K562 (cell line): ENCODE measurements at regions not wholly inside any gene's neighbourhood (a gene's known extent, or its start where the extent isn't known, plus 50 kb on each side); places are given as distances from the start of the nearest gene placed in this dataset.

ENCODE experiments used
- ATAC-seq: fragments of 200-7000 bp; cut with Tn5 transposase; 3 replicates; pipeline ENCODE4 v1.9.1; 2020; ENCODE audit warnings: moderate library complexity
- BruUV-seq: library from RNA; stranded (reverse); fragments of 400-500 nt; replicated peaks from 2 replicates; lab custom pipeline; 2021; lab: Mats Ljungman, UMichigan
- CTCF ChIA-PET: fragments of 300-600 bp; formaldehyde crosslinking; extraction: SDS; loops from one replicate; lab custom pipeline; 2021; ENCODE audit warnings: low intra/inter-chr PET ratio; lab: Yijun Ruan, JAX
- POLR2A ChIA-PET: fragments of 300-600, 350-650 bp; sonication (Branson Sonifier 250); formaldehyde crosslinking; extraction: SDS; loops from one replicate; lab custom pipeline; 2021; ENCODE audit warnings: antibody characterized with exemption, inconsistent platforms; lab: Yijun Ruan, JAX
- DNase-seq, 4 experiments: peaks; one replicate each; pipeline versions ENCODE4 v3.0.0 to v3.0.0-alpha.2; 2011 to 2018; ENCODE audit warnings: low spot score in 3 of 4, mixed read lengths in 3 of 4; ENCODE audit errors: extremely low read depth in 1 of 4
- FAIRE-seq: peaks from 2 replicates; lab custom pipeline; 2011; peaks lifted over from hg19 to GRCh38; lab: Jason Lieb, UNC
- H2AFZ ChIP-seq: 2 replicates; pipeline ENCODE4 v1.6.0; 2011; ENCODE audit warnings: low read depth, low read length, control low read depth, inconsistent platforms
- H3K27ac ChIP-seq: fragments of 200-600 bp; 3 replicates; pipeline ENCODE4 v1.8.0; 2011; ENCODE audit warnings: low read depth, mild to moderate bottlenecking, control low read depth, inconsistent platforms, low read length, moderate library complexity, mixed read lengths; ENCODE audit errors: extremely low read depth
- H3K27me3 ChIP-seq, 2 experiments: fragments of 300-600 bp in 1 of 2; 2 replicates in 1 of 2; 3 replicates in 1 of 2; pipeline versions ENCODE4 v1.6.0 to v1.8.0; 2011; ENCODE audit warnings: inconsistent platforms in 2 of 2, low read length in 2 of 2, mild to moderate bottlenecking in 1 of 2, mixed read lengths in 1 of 2, moderate library complexity in 1 of 2; ENCODE audit not compliant: control insufficient read depth in 2 of 2, insufficient read depth in 2 of 2
- H3K36me3 ChIP-seq: fragments of 300-600 bp; 3 replicates; pipeline ENCODE4 v1.8.0; 2011; ENCODE audit warnings: mild to moderate bottlenecking, low read length, inconsistent platforms; ENCODE audit not compliant: control insufficient read depth, insufficient read depth
- H3K4me1 ChIP-seq, 2 experiments: fragments of 200-600 bp in 1 of 2; replicated peaks in 1 of 2; 2 replicates in 1 of 2; 3 replicates in 1 of 2; pipeline versions ENCODE4 v1.5.1 to v1.8.0; 2011; ENCODE audit warnings: inconsistent platforms in 2 of 2, low read length in 2 of 2, mild to moderate bottlenecking in 1 of 2, mixed read lengths in 1 of 2, moderate library complexity in 1 of 2; ENCODE audit not compliant: control insufficient read depth in 2 of 2, insufficient read depth in 2 of 2
- H3K4me2 ChIP-seq: 2 replicates; pipeline ENCODE4 v1.6.1; 2011; ENCODE audit warnings: low read length, control low read depth, inconsistent platforms, mixed read lengths; ENCODE audit not compliant: insufficient read depth
- H3K4me3 ChIP-seq: fragments of 200-600 bp; sonication (generic), shearing (Covaris generic); 2 replicates; pipeline ENCODE4 v1.5.1; 2016; ENCODE audit warnings: control low read depth, inconsistent platforms
- H3K79me2 ChIP-seq: fragments of 200-600 bp; 3 replicates; pipeline ENCODE4 v1.8.0; 2011; ENCODE audit warnings: low read length, inconsistent platforms; ENCODE audit not compliant: control insufficient read depth, insufficient read depth
- H3K9ac ChIP-seq, 2 experiments: 2 replicates each; pipeline versions ENCODE4 v1.6.0 to v1.6.1; 2011; ENCODE audit warnings: low read depth in 2 of 2, low read length in 2 of 2, control low read depth in 1 of 2, inconsistent platforms in 1 of 2, mild to moderate bottlenecking in 1 of 2, mixed read lengths in 1 of 2; ENCODE audit not compliant: insufficient read depth in 1 of 2
- H3K9me1 ChIP-seq: one replicate; pipeline ENCODE4 v1.6.0; 2011; ENCODE audit warnings: inconsistent platforms, mild to moderate bottlenecking, low read length, moderate library complexity; ENCODE audit not compliant: control insufficient read depth, insufficient read depth
- H3K9me3 ChIP-seq: replicated peaks from 2 replicates; pipeline ENCODE4 v1.5.1; 2011; ENCODE audit warnings: low read depth, low read length, inconsistent platforms; ENCODE audit not compliant: control insufficient read depth, insufficient read depth
- H4K20me1 ChIP-seq: replicated peaks from 2 replicates; pipeline ENCODE4 v1.6.1; 2011; ENCODE audit warnings: low read length, inconsistent platforms, mixed read lengths; ENCODE audit not compliant: control insufficient read depth, insufficient read depth
- ELF4 ChIP-seq: fragments of 450-650 bp; formaldehyde crosslinking; IDR thresholded peaks from 2 replicates; pipeline ENCODE4 v1.4.0; 2022; ENCODE audit warnings: missing genetic modification characterization
- NELFE ChIP-seq: IDR thresholded peaks from 2 replicates; pipeline ENCODE4 v1.6.1; 2011; ENCODE audit warnings: mild to moderate bottlenecking; ENCODE audit not compliant: insufficient read depth, insufficient read length
- PHF8 ChIP-seq: fragments of 200-600 bp; sonication (generic); IDR thresholded peaks from 2 replicates; pipeline ENCODE4 v1.6.1; 2012; ENCODE audit warnings: mixed run types, mild to moderate bottlenecking, inconsistent platforms, low read length, moderate library complexity, borderline replicate concordance
- TOE1 ChIP-seq, 2 experiments: fragments of 450-650 bp in 1 of 2; sonication (generic) in 1 of 2; formaldehyde crosslinking in 1 of 2; IDR thresholded peaks; 2 replicates each; pipeline versions ENCODE4 v1.7.1 to v1.8.0; 2016 to 2022; ENCODE audit warnings: borderline replicate concordance in 2 of 2, mild to moderate bottlenecking in 2 of 2, antibody characterized with exemption in 1 of 2, inconsistent platforms in 1 of 2, low read depth in 1 of 2, missing genetic modification reagents in 1 of 2, moderate library complexity in 1 of 2
- ZNF589 ChIP-seq: fragments of 200-800 bp; sonication (Bioruptor generic); IDR thresholded peaks from 2 replicates; pipeline ENCODE4 v1.6.1; 2016; ENCODE audit warnings: low read depth, missing genetic modification characterization, missing compliant biosample characterization
- ZSCAN29 ChIP-seq: fragments of 450-650 bp; IDR thresholded peaks from 2 replicates; pipeline ENCODE4 v1.6.1; 2017
- in situ Hi-C: fragments of 300-500 bp; cut with MboI; formaldehyde crosslinking; loops from 4 replicates; pipeline ENCODE4 v1.15.0; 2018; ENCODE audit warnings: inconsistent platforms, mixed read lengths
- intact Hi-C: fragments of 100-400 bp; cut with micrococcal nuclease; formaldehyde crosslinking; loops from 2 replicates; pipeline ENCODE4 v1.14.2; 2022
- TF ChIP-seq, protein P1 (sequence below): fragments of 250-450 bp; sonication (Bioruptor Pico); IDR thresholded peaks from 2 replicates; pipeline ENCODE4 v1.4.0; 2020; ENCODE audit warnings: mild to moderate bottlenecking, moderate library complexity
- TF ChIP-seq, protein P2 (sequence below), 3 experiments: IDR thresholded peaks in 2 of 3; conservative IDR thresholded peaks in 1 of 3; 2 replicates each; pipeline ENCODE4 v1.5.1; 2011 to 2012; ENCODE audit warnings: low read length in 3 of 3, mild to moderate bottlenecking in 3 of 3, control low read depth in 2 of 3, improper control_type of control experiment in 1 of 3, inconsistent platforms in 1 of 3, low read depth in 1 of 3, mixed read lengths in 1 of 3, moderate library complexity in 1 of 3; ENCODE audit not compliant: insufficient read depth in 2 of 3

DNA sequence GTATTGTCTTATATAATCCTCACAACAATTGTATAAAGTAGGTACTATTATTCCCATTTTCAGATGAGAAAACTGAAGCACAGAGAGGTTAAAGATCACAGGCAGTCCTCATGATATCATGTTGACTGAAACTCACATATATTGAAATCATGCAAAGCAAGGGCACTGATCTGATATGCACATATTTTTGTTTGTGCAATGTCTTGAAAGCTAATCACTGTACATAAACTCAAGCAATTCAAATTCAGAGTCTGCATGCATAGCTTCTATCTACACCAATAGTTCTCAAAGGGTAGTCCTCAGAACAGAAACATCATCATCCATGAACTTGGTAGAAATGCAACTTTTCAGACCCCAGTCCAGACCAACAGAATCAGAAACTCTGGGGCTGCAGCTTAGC lies 119.2 kb upstream of the STT3B start:
- Histone ChIP-seq H4K20me1 (no peaks in the 10 kb centered on the region), H3K9me3 (no peaks in the 10 kb centered on the region), H3K27ac (no peak overlapping the region), H3K79me2 (no peaks in the 10 kb centered on the region)
- POLR2A ChIA-PET: no interaction called here
- no peak for DNase-seq
- TF ChIP-seq ZNF589 (CRISPR knock-in tag) (no peak), TOE1 (IDR thresholded peaks at IDR 0.05; ENCODE audit: borderline replicate concordance) (no peak), TOE1 (CRISPR knock-in tag; IDR thresholded peaks at IDR 0.05; ENCODE audit: borderline replicate concordance, low read depth) (no peak), NELFE (no peak), ELF4 (CRISPR knock-in tag) (no peak), ZSCAN29 (no peak), PHF8 (no peak)
- TF ChIP-seq, protein P1, sequence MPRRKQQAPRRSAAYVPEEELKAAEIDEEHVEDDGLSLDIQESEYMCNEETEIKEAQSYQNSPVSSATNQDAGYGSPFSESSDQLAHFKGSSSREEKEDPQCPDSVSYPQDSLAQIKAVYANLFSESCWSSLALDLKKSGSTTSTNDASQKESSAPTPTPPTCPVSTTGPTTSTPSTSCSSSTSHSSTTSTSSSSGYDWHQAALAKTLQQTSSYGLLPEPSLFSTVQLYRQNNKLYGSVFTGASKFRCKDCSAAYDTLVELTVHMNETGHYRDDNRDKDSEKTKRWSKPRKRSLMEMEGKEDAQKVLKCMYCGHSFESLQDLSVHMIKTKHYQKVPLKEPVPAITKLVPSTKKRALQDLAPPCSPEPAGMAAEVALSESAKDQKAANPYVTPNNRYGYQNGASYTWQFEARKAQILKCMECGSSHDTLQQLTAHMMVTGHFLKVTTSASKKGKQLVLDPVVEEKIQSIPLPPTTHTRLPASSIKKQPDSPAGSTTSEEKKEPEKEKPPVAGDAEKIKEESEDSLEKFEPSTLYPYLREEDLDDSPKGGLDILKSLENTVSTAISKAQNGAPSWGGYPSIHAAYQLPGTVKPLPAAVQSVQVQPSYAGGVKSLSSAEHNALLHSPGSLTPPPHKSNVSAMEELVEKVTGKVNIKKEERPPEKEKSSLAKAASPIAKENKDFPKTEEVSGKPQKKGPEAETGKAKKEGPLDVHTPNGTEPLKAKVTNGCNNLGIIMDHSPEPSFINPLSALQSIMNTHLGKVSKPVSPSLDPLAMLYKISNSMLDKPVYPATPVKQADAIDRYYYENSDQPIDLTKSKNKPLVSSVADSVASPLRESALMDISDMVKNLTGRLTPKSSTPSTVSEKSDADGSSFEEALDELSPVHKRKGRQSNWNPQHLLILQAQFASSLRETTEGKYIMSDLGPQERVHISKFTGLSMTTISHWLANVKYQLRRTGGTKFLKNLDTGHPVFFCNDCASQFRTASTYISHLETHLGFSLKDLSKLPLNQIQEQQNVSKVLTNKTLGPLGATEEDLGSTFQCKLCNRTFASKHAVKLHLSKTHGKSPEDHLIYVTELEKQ: no peak
- TF ChIP-seq, protein P2, sequence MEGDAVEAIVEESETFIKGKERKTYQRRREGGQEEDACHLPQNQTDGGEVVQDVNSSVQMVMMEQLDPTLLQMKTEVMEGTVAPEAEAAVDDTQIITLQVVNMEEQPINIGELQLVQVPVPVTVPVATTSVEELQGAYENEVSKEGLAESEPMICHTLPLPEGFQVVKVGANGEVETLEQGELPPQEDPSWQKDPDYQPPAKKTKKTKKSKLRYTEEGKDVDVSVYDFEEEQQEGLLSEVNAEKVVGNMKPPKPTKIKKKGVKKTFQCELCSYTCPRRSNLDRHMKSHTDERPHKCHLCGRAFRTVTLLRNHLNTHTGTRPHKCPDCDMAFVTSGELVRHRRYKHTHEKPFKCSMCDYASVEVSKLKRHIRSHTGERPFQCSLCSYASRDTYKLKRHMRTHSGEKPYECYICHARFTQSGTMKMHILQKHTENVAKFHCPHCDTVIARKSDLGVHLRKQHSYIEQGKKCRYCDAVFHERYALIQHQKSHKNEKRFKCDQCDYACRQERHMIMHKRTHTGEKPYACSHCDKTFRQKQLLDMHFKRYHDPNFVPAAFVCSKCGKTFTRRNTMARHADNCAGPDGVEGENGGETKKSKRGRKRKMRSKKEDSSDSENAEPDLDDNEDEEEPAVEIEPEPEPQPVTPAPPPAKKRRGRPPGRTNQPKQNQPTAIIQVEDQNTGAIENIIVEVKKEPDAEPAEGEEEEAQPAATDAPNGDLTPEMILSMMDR (IDR thresholded peaks at IDR 0.05 in 2 of 3, conservative IDR thresholded peaks at IDR 0.05 in 1 of 3; ENCODE audit: insufficient read depth in 2 of 3, low read depth in 1 of 3, low read length in 3 of 3): no peak
- TF ChIP-seq, all 486 proteins: peak for 0
- no TSS peak for BruUV-seq
- no peak for ATAC-seq
- FAIRE-seq: no peak
- H3K4me1 ChIP-seq: no peaks in the 10 kb centered on the region; a peak in 1 of 5 replicates
- no peaks in the 10 kb centered on the region; a peak in 1 of 5 replicates for H3K27me3 ChIP-seq
- H3K36me3 ChIP-seq: no peaks in the 10 kb centered on the region
- no peak overlapping the region for H3K4me3 ChIP-seq
- H3K4me2 ChIP-seq: no peak overlapping the region
- intact Hi-C loops (no loop called here), in situ Hi-C loops (no loop called here)
- H3K9me1 ChIP-seq: no peaks in the 10 kb centered on the region
- no peak overlapping the region for H3K9ac ChIP-seq
- H2AFZ ChIP-seq: no peak overlapping the region
- CTCF ChIA-PET: no interaction called here
